ENCODE measurements at regions not wholly inside any gene's neighbourhood (a gene's known extent, or its start where the extent isn't known, plus 50 kb on each side); places are given as distances from the start of the nearest gene placed in this dataset.
A peak's percentile ranks its signal among the peaks of the same experiment; 100 is the strongest.
"Not testable (repeated sequence)": the region's sequence is repeated elsewhere in the genome, so short reads cannot be mapped to it uniquely, and the experiment has no call there.

DNA sequence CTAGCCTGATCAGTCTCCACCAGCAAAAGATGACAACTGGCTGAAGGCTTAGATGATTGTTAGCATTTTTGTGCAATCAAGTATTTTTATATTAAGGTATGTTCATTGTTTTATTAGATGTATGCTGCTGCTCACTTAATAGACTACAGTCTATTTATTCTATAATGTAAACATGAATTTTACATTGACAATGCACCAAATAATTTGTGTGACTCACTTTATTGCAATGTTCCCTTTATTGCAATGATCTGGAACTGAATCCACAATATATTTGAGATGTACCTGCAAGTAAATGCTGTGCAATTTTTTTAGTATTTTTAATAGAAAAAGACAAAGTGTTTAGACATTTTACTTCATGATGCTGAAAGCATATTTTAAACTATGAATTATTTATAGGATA, 896.5 kb downstream of the AMY1C start:
- H3K36me3 ChIP-seq (ENCODE audit: control insufficient read depth, insufficient read depth, low read length) = no peaks in the 10 kb centered on the region
- BruUV-seq (replicated peaks) = no TSS peak
- no peak overlapping the region for H3K4me3 ChIP-seq (ENCODE audit: low read depth in 2 of 2, low read length in 2 of 2)
- ATAC-seq = no peak
- CTCF ChIA-PET = no interaction called here
- no peaks in the 10 kb centered on the region for H3K9me3 ChIP-seq (ENCODE audit: control insufficient read depth, insufficient read depth, low read depth, low read length)
- H3K4me1 ChIP-seq (ENCODE audit: control insufficient read depth, insufficient read depth, low read length) = no peaks in the 10 kb centered on the region
- intact Hi-C loops (cut with micrococcal nuclease; ENCODE audit: unreplicated experiment) (loop anchor here (5.0 kb wide), 1 partner anchor 1146 kb away; no protein-coding TSS in a partner anchor), in situ Hi-C loops (cut with HindIII; ENCODE audit: low pct_unique_long_range_greater_than_20kb, low sequenced_read_pairs) (no loop called here)
- TF ChIP-seq SIN3A (IDR thresholded peaks at IDR 0.05; ENCODE audit: borderline replicate concordance, insufficient read depth, low read depth, low read length) (no peak), POLR2AphosphoS5 (IDR thresholded peaks at IDR 0.05; ENCODE audit: low read depth, low read length) (no peak), TCF7L2 (IDR thresholded peaks at IDR 0.05; ENCODE audit: low read depth, low read length) (no peak)
- TF ChIP-seq, protein P1, sequence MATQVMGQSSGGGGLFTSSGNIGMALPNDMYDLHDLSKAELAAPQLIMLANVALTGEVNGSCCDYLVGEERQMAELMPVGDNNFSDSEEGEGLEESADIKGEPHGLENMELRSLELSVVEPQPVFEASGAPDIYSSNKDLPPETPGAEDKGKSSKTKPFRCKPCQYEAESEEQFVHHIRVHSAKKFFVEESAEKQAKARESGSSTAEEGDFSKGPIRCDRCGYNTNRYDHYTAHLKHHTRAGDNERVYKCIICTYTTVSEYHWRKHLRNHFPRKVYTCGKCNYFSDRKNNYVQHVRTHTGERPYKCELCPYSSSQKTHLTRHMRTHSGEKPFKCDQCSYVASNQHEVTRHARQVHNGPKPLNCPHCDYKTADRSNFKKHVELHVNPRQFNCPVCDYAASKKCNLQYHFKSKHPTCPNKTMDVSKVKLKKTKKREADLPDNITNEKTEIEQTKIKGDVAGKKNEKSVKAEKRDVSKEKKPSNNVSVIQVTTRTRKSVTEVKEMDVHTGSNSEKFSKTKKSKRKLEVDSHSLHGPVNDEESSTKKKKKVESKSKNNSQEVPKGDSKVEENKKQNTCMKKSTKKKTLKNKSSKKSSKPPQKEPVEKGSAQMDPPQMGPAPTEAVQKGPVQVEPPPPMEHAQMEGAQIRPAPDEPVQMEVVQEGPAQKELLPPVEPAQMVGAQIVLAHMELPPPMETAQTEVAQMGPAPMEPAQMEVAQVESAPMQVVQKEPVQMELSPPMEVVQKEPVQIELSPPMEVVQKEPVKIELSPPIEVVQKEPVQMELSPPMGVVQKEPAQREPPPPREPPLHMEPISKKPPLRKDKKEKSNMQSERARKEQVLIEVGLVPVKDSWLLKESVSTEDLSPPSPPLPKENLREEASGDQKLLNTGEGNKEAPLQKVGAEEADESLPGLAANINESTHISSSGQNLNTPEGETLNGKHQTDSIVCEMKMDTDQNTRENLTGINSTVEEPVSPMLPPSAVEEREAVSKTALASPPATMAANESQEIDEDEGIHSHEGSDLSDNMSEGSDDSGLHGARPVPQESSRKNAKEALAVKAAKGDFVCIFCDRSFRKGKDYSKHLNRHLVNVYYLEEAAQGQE (IDR thresholded peaks at IDR 0.05; ENCODE audit: insufficient read depth in 1 of 2, low read depth in 2 of 2, low read length in 1 of 2) = no peak
- TF ChIP-seq, protein P2, sequence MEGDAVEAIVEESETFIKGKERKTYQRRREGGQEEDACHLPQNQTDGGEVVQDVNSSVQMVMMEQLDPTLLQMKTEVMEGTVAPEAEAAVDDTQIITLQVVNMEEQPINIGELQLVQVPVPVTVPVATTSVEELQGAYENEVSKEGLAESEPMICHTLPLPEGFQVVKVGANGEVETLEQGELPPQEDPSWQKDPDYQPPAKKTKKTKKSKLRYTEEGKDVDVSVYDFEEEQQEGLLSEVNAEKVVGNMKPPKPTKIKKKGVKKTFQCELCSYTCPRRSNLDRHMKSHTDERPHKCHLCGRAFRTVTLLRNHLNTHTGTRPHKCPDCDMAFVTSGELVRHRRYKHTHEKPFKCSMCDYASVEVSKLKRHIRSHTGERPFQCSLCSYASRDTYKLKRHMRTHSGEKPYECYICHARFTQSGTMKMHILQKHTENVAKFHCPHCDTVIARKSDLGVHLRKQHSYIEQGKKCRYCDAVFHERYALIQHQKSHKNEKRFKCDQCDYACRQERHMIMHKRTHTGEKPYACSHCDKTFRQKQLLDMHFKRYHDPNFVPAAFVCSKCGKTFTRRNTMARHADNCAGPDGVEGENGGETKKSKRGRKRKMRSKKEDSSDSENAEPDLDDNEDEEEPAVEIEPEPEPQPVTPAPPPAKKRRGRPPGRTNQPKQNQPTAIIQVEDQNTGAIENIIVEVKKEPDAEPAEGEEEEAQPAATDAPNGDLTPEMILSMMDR (IDR thresholded peaks at IDR 0.05) = no peak
- POLR2A ChIA-PET = no interaction called here
- no peak for DNase-seq (ENCODE audit: low read depth, low spot score)
- no peak overlapping the region for H3K27ac ChIP-seq (ENCODE audit: low read length)
- H3K27me3 ChIP-seq (ENCODE audit: control insufficient read depth, insufficient read depth, low read length) = no peaks in the 10 kb centered on the region

DNA sequence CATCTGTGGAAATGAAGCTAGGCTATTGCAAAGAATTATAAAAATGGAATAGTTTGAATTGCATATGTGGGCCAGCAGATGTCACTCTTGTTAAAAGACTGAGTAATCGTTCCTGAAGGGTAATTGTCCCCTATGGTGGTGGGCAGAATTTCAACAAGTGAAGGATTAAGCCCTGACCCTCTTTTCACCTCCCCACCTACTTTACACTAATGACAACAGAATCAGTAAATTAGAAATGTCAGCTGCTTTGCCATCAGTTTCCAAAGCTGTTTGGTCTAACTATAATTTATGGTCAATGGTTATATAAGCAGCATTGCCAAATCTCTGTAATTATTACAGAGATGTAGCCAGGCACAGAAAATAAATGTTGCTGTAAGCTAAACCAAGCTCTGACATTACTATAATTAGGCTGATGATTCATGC, 898.6 kb downstream of the AMY1C start:
- ChIA-PET POLR2A (no interaction called here), CTCF (interaction anchor here (0.6 kb wide), 1 partner anchor 1145 kb away, joined by 3 read pairs; no protein-coding TSS in a partner anchor)
- no peaks in the 10 kb centered on the region for H3K27me3 ChIP-seq (ENCODE audit: control insufficient read depth, insufficient read depth, low read length)
- ATAC-seq (no peak), DNase-seq (ENCODE audit: low read depth, low spot score) (peak; percentile 0)
- intact Hi-C loops (cut with micrococcal nuclease; ENCODE audit: unreplicated experiment) (loop anchor here (5.0 kb wide), 1 partner anchor 1144 kb away; no protein-coding TSS in a partner anchor), in situ Hi-C loops (cut with HindIII; ENCODE audit: low pct_unique_long_range_greater_than_20kb, low sequenced_read_pairs) (no loop called here)
- no peak overlapping the region for H3K27ac ChIP-seq (ENCODE audit: low read length)
- no peak overlapping the region for H3K4me3 ChIP-seq (ENCODE audit: low read depth in 2 of 2, low read length in 2 of 2)
- no TSS peak for BruUV-seq (replicated peaks)
- no peaks in the 10 kb centered on the region for H3K36me3 ChIP-seq (ENCODE audit: control insufficient read depth, insufficient read depth, low read length)
- no peak for TF ChIP-seq SIN3A (IDR thresholded peaks at IDR 0.05; ENCODE audit: borderline replicate concordance, insufficient read depth, low read depth, low read length)
- TF ChIP-seq, protein P2 (IDR thresholded peaks at IDR 0.05) = peak; percentile 54; the same call in 1 of the 2 replicates
- H3K9me3 ChIP-seq (ENCODE audit: control insufficient read depth, insufficient read depth, low read depth, low read length) = no peaks in the 10 kb centered on the region
- H3K4me1 ChIP-seq (ENCODE audit: control insufficient read depth, insufficient read depth, low read length) = no peaks in the 10 kb centered on the region

DNA sequence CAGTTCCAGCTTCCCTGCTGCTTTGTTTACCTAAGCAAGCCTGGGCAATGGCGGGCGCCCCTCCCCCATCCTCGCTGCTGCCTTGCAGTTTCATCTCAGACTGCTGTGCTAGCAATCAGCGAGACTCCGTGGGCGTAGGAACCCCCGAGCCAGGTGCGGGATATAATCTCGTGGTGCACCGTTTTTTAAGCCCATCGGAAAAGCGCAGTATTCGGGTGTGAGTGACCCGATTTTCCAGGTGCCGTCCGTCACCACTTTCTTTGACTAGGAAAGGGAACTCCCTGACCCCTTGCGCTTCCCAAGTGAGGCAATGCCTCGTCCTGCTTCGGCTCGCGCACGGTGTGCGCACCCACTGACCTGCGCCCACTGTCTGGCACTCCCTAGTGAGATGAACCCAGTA, 914.7 kb downstream of the AMY1C start:
- H3K4me3 ChIP-seq (ENCODE audit: low read depth in 2 of 2, low read length in 2 of 2); ATAC-seq; DNase-seq (ENCODE audit: low read depth, low spot score); H3K36me3 ChIP-seq (ENCODE audit: control insufficient read depth, insufficient read depth, low read length); H3K9me3 ChIP-seq (ENCODE audit: control insufficient read depth, insufficient read depth, low read depth, low read length); H3K27ac ChIP-seq (ENCODE audit: low read length); BruUV-seq (replicated peaks); CTCF ChIA-PET; H3K27me3 ChIP-seq (ENCODE audit: control insufficient read depth, insufficient read depth, low read length); POLR2A ChIA-PET; in situ Hi-C loops (cut with HindIII; ENCODE audit: low pct_unique_long_range_greater_than_20kb, low sequenced_read_pairs); intact Hi-C loops (cut with micrococcal nuclease; ENCODE audit: unreplicated experiment); H3K4me1 ChIP-seq (ENCODE audit: control insufficient read depth, insufficient read depth, low read length): not testable (repeated sequence)

Data from Panc1 (cell line).